ENCODE measurements at regions not wholly inside any gene's neighbourhood (a gene's known extent, or its start where the extent isn't known, plus 50 kb on each side); places are given as distances from the start of the nearest gene placed in this dataset.
A peak's percentile ranks its signal among the peaks of the same experiment; 100 is the strongest.
"Not testable (repeated sequence)": the region's sequence is repeated elsewhere in the genome, so short reads cannot be mapped to it uniquely, and the experiment has no call there.

GRCh38 chr14:39682582-39682981 is 250.3 kb upstream of the FBXO33 start:
- DNase-seq: no peak

DNA sequence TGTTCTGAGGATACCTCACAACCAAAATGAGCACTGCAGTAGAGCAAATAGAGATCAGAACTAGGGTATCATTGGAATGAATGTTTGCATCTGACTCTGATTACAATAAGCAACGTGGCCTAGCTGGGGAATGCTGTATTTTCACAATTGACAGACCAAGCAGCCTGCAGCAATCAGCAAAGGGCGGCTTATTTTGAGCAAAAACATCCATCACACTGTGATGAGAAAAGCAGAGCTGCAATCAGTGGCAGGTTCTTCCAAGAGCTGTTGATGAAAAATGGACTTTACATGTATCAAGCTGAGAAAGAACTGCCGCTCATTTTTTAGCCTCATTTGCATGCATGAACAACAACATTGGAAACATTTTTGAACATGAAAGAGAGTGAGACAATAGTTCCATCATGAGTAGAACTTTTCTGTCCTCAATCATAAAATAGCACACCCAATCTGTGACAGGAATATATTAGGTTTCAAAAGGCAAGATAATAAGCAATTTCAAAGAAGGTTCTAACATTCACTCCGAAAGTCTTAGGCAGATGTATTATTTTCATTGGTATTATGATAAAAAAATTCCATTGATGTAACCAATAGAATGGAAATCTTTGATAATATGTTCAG is 249.7 kb upstream of the FBXO33 start:
- no peak for DNase-seq

DNA sequence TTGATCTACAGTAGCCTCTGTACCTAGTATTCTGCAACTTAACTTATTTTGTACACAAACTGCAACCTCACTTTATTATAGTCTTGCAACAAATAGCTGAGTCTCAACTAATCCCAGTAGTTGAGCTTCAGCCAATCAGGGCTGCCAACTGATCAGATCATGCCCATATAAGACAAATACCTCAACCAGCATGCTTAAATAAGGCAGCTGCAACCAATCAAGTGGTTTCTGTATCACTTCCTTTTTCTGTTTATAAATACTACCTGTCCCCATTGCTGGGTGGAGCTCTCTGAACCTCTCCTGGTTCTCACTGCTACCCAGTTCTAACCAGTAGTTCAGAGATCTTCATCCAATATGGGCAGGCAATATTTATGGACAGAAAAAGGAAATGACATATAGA is 248.5 kb upstream of the FBXO33 start:
- DNase-seq: no peak

DNA sequence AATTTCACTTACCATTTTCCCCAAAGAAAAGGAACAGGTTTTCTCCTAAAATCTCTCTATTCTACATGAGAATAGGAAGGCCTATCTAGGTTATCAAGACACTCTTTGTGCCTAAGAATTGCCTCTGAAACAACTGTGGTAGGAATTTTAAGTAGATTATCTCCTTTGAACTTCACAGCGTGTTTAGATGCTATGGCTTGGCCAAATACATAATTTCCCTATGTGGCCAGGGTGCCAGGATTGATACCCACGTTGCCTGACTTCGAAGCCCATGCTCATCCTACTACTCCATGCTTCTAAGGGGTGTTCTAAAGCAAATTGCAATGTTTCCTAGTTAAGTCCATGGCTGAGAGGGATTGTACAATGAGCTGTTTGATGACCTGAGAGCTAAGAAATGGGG is 241.5 kb upstream of the FBXO33 start:
- no peak for DNase-seq

DNA sequence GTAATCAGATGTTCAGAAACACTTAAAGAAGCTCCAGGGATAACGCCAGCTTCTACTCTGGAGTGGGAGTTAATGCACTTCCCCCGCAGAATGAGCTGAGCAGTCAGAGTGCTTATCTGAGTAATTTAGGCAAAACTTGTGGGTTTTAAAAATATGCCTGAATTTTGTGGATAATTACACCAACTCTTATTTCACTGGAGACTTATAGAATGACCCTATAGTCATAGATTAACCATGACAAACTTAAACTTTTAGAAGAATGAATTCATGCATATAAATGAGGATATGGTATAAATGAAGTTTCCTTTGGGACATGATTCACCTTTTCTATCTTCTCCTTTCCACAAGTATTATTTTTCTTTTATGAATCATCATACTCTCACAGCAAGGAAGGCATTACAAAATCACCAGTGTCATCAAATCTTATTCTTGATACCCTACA is 241.1 kb upstream of the FBXO33 start:
- DNase-seq: peak in 1 of 51 donors; percentile 34

DNA sequence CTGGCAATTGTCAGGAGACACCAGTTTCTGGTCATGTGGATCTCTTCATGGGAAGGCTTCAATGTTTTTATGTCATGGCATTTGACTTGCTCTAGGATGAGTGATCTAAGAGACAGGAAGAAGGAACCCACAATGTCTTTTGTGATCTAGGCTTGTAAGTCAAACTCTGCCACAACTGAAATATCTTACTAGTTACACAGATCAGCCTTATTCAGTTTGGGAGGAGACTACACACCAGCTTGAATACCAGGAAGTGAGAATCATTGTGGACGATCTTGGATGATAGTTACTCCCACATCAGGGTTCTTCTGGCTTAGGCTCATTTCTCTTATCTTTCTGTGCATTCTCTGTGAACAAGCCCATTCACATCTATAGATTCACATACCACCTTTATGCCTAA is 236.2 kb upstream of the FBXO33 start:
- no peak for DNase-seq

GRCh38 chr14:39666386-39666785 is 234.2 kb upstream of the FBXO33 start:
- no peak for DNase-seq

DNA sequence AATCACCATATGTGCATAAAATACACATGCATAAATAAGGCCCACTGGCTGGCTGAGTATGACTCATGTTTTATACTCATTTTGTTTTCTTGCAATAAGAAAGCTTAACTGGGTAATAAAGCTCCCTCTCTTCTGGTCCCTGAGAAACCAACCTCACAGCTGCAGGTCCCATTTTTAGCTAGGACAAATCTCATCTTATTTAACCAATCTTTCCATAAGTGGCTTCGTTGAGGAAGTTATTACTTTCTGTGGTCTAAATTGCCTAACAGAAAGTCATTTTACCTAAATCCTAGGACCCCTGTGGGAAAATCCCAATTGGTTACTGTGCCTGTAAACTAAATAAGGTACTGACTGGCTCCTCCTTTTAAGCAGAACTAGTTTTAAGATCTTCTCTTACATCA is 232.8 kb upstream of the FBXO33 start:
- no peak for DNase-seq

DNA sequence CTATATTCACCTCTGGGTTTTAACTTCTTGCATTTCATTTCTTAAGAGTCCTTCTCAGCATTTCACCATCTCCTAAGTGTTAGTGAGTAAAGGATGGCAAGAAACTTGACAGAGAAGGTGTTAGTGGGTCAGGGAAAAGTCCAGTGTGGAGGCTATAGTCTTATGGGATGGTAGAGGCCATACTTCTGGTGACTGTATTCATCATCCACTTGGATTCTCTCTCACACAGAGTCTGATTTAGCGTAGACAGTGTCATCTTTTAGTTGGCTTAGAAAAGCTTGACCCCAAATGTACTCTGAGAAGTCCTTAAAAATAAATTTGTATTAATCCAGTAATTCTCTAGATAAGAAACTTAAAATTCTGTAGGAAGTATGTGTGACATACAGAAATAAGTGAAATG is 232.4 kb upstream of the FBXO33 start:
- no peak for DNase-seq

- DNase-seq: no peak
Measured at GRCh38 chr14:39641224-39641623, 209.0 kb upstream of the FBXO33 start.

- not testable (repeated sequence) for DNase-seq
Measured at GRCh38 chr14:39639009-39639408, 206.8 kb upstream of the FBXO33 start.

GRCh38 chr14:39628087-39628486 is 195.9 kb upstream of the FBXO33 start:
- DNase-seq: no peak

- no peak for DNase-seq
Measured at GRCh38 chr14:39626589-39627576, 194.7 kb upstream of the FBXO33 start.

DNA sequence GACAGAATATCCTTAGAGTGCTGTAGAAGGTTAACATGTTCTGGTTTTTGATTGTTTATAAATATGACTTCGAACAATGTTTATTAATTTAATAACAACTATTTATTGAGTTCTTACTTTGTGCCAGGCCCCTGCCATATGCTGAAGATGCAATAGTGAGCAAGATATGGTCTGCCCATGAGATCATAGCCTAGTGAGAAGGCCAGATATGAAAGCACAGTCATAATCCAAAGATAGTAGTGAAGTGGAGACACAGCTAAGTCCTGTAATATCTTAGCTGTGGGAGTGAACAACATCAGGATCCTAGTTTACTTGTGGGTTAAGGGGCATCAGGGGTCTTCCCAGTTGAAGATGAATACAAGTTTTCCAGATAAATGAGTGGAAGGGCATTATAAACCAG is 189.4 kb upstream of the FBXO33 start:
- no peak for DNase-seq

DNA sequence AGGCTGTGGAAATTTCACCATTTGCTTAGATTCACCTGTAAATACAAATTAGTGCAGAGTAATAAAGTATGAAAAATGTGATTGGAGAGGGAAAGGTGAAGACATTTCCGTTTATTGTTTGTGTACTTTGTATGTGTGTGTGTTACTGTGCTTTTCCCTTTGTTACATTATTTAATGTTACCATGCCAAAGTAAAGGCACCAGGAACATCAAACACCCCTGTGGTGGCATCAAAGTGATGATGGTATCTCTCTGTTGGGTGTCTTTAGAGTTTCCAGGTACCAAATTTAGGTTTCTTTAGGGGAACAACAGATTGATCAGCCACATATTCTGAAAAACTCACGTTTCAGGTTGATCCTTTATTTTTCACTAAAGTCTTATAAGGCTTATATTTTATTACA is 189.0 kb upstream of the FBXO33 start:
- DNase-seq: no peak

DNA sequence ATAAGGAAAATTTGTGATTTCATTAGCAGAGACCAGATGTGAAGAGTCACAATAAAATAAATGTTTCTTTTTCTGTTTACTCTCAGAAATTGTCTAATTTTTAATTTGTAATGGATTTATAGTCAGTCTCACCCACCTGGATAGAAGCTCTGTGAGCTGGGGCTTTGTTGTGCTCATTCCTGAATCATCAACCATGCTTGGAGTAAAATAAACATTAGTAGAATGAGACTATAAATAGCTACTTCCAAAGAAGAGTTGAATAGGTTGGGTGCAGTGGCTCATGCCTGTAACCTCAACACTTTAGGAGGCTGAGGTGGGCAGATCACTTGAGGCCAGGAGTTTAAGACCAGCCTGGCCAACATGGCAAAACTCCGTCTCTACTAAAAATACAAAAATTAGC is 185.3 kb upstream of the FBXO33 start:
- DNase-seq: no peak

DNA sequence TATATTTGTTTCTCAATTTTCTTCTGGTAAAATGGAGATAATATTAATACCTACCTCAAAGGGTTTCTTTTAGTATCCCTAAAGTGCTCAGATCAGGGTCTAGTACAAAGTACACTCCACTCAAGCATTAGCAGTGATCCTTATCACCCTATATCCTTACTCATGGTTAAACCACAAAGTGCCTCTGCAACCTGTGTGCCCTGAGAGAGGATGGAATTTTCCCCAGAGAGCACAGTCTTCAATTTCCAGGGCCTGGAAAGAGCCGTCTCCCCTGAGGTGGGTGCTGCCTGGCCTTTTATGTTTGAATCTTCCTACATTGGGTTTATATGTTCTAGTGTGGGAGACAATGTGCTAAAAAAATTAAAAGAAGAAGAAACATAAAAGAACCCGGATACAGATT is 183.1 kb upstream of the FBXO33 start:
- no peak for DNase-seq

DNA sequence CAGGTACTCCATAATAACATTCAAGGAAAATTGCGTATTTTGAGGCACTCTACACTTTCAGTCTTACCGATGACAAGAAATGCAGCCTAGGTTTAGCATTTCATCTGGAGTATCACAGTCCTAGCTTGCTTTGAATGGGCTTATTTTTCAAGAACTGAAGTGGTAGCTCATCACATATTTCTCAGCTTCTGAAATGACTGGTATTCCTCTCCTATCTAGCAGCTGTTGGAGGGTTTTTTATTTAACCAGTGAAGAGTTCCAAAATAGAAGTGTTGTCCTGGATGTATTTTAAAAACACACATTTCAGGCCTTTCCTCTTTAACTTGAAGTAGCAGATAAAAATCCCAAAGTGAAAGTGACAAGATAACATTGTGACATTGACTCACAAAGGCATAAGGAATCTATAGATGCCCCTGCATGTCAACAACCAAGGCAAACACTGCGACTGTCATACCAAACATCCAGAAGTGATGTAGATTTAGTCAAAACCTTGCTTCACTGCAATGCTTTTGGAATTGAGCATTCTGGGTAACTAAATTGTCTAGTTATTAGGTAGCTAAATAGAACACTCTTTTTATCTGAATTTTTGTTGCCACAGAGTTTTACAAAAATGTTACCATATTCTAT is 182.2 kb upstream of the FBXO33 start:
- no peak for DNase-seq

DNA sequence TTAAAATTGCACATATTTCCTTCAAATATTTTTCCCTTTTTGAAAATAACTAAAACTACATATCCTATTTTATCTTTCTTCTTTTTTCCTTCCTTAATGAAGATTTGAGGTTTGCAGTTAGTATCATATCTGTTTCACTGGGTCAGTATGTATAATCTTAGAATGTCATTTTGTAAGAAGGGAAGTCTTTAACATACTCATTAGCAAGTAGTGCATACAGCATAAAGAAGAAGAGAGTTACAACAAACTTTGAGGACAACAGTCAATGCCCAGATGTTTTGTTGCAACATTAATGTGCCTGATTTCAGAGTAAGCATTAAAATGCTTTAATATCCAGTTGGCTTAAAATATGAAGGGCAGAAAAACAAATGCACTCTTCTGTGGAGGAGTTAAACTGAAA is 176.9 kb upstream of the FBXO33 start:
- no peak for DNase-seq

- DNase-seq: no peak
Measured at GRCh38 chr14:39607978-39608377, 175.7 kb upstream of the FBXO33 start.

GRCh38 chr14:39603942-39604341 is 171.7 kb upstream of the FBXO33 start:
- no peak for DNase-seq

- DNase-seq: no peak
Measured at GRCh38 chr14:39593377-39593776, 161.1 kb upstream of the FBXO33 start.
